Endothelial cell (in vitro differentiated cells): ENCODE measurements at regions not wholly inside any gene's neighbourhood (a gene's known extent, or its start where the extent isn't known, plus 50 kb on each side); places are given as distances from the start of the nearest gene placed in this dataset.

ENCODE experiments used
- DNase-seq: peaks from one replicate; pipeline ENCODE4 v3.0.0; 2021; ENCODE audit warnings: low spot score
- H3K27ac Mint-ChIP-seq: one replicate; pipeline ENCODE4 v1.8.0; 2021; ENCODE audit warnings: mixed read lengths, inconsistent platforms; ENCODE audit not compliant: unreplicated experiment
- H3K27me3 Mint-ChIP-seq: one replicate; pipeline ENCODE4 v1.8.0; 2021; ENCODE audit warnings: mild to moderate bottlenecking, moderate library complexity, mixed read lengths, inconsistent platforms; ENCODE audit not compliant: unreplicated experiment
- H3K36me3 Mint-ChIP-seq: one replicate; pipeline ENCODE4 v1.8.0; 2021; ENCODE audit warnings: mild to moderate bottlenecking, low read depth, mixed read lengths, inconsistent platforms; ENCODE audit not compliant: unreplicated experiment
- H3K4me1 Mint-ChIP-seq: one replicate; pipeline ENCODE4 v1.8.0; 2021; ENCODE audit warnings: mild to moderate bottlenecking, mixed read lengths, inconsistent platforms; ENCODE audit not compliant: unreplicated experiment
- H3K4me3 Mint-ChIP-seq: one replicate; pipeline ENCODE4 v1.8.0; 2021; ENCODE audit warnings: mild to moderate bottlenecking, mixed read lengths, inconsistent platforms; ENCODE audit not compliant: unreplicated experiment
- H3K9me3 Mint-ChIP-seq: one replicate; pipeline ENCODE4 v1.8.0; 2021; ENCODE audit warnings: mixed read lengths, inconsistent platforms; ENCODE audit not compliant: unreplicated experiment
- CTCF ChIP-seq: fragments of 200-600 bp; sonication (generic); IDR thresholded peaks from one replicate; pipeline ENCODE4 v1.5.0; 2021; ENCODE audit warnings: antibody characterized with exemption; ENCODE audit not compliant: unreplicated experiment

GRCh38 chr22:48264586-48264985 is 1502.1 kb downstream of the TBC1D22A start:
- Mint-ChIP-seq H3K9me3 (no peaks in the 10 kb centered on the region), H3K27me3 (no peaks in the 10 kb centered on the region), H3K27ac (no peak overlapping the region), H3K4me3 (no peak overlapping the region), H3K4me1 (no peaks in the 10 kb centered on the region), H3K36me3 (no peaks in the 10 kb centered on the region)
- TF ChIP-seq CTCF, result no peak
- no peak for DNase-seq

- H3K27me3 Mint-ChIP-seq, result no peaks in the 10 kb centered on the region
- H3K27ac Mint-ChIP-seq, result no peak overlapping the region
- H3K9me3 Mint-ChIP-seq, result no peaks in the 10 kb centered on the region
- no peak for TF ChIP-seq CTCF
- no peaks in the 10 kb centered on the region for H3K36me3 Mint-ChIP-seq
- H3K4me3 Mint-ChIP-seq, result no peak overlapping the region
- no peaks in the 10 kb centered on the region for H3K4me1 Mint-ChIP-seq
- no peak for DNase-seq
Observed at GRCh38 chr22:48263791-48264351, 1501.4 kb downstream of the TBC1D22A start.

GRCh38 chr22:48263431-48263765 is 1500.9 kb downstream of the TBC1D22A start:
- no peak for TF ChIP-seq CTCF
- Mint-ChIP-seq H3K9me3 (no peaks in the 10 kb centered on the region), H3K27me3 (peaks cover 2% of the 10 kb centered on the region), H3K4me1 (no peaks in the 10 kb centered on the region), H3K4me3 (no peak overlapping the region), H3K36me3 (no peaks in the 10 kb centered on the region), H3K27ac (no peak overlapping the region)
- DNase-seq, result no peak

- TF ChIP-seq CTCF, result no peak
- Mint-ChIP-seq H3K27me3 (peaks cover 2% of the 10 kb centered on the region), H3K9me3 (no peaks in the 10 kb centered on the region), H3K36me3 (no peaks in the 10 kb centered on the region), H3K27ac (no peak overlapping the region), H3K4me3 (no peak overlapping the region), H3K4me1 (no peaks in the 10 kb centered on the region)
- no peak for DNase-seq
Observed at GRCh38 chr22:48262596-48263430, 1500.4 kb downstream of the TBC1D22A start.

- Mint-ChIP-seq H3K9me3 (no peaks in the 10 kb centered on the region), H3K27ac (no peak overlapping the region), H3K36me3 (no peaks in the 10 kb centered on the region), H3K4me3 (no peak overlapping the region), H3K27me3 (peaks cover 2% of the 10 kb centered on the region), H3K4me1 (no peaks in the 10 kb centered on the region)
- TF ChIP-seq CTCF, result no peak
- DNase-seq, result no peak
Observed at GRCh38 chr22:48261706-48262105, 1499.3 kb downstream of the TBC1D22A start.
